GM19023 (cell line): ENCODE measurements at regions not wholly inside any gene's neighbourhood (a gene's known extent, or its start where the extent isn't known, plus 50 kb on each side); places are given as distances from the start of the nearest gene placed in this dataset.
"Not testable (repeated sequence)": the region's sequence is repeated elsewhere in the genome, so short reads cannot be mapped to it uniquely, and the experiment has no call there.

ENCODE experiments used
- ATAC-seq: cut with Tn5 transposase; IDR thresholded peaks from one replicate; pipeline ENCODE4 v1.9.1; 2021; ENCODE audit warnings: mild to moderate bottlenecking, moderate library complexity; ENCODE audit not compliant: unreplicated experiment

DNA sequence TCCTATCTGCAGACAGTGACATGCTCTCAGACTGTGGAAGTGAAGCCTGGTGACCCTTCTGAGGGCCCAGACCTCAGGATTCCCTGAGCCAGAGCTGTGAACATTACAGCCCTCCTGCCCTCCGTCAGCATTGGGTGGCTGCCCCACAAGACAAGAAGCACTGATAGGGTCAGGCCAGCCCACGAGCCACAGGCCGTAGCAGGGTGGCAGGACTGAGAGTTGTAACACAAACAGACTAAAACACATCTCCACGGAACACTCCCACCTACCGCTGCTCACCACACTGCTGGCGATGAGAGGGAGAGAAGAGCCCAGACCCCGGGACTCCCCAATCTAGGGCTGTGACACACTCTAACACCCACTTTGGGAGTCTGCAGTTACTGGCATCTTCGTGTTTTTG is 264.8 kb upstream of the FSIP2 start:
- no peak for ATAC-seq

DNA sequence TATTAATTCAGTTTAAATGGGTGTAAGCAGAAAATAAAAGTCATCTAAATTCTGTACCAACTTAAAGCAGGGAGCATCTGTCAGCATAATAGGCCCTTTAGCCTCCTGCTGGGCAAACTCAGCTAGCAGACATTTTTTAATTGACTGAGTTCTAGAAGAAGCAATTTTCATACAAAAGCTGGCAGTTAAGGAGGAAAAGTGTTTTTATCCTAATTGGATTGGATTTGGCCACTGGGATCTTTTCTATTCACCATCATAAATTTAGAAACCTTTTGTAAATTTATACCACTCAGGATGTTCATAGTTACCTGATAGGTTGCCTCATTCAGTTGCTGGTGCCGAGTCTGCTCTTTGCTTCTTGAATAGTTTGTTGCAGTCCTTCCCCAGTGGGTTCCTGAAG is 262.7 kb upstream of the FSIP2 start:
- no peak for ATAC-seq

DNA sequence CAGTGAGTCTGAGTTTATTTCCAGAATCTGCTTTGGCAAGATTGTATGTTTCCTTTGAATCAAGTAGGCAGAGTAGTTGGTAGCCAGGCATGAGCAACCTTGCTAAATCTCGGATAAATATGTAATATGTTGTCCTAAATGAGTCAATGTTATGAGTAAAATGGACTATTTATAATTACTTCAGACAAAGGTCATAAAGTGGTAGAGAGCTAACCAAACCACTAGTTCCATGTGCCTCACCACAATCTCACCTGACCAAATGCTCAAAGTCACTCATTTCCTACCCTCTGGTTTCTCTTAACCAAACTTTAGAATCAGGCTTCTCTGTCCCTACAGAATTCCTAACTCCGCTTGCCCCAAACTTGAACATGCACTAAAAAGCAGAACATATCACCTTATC is 261.2 kb upstream of the FSIP2 start:
- no peak for ATAC-seq

DNA sequence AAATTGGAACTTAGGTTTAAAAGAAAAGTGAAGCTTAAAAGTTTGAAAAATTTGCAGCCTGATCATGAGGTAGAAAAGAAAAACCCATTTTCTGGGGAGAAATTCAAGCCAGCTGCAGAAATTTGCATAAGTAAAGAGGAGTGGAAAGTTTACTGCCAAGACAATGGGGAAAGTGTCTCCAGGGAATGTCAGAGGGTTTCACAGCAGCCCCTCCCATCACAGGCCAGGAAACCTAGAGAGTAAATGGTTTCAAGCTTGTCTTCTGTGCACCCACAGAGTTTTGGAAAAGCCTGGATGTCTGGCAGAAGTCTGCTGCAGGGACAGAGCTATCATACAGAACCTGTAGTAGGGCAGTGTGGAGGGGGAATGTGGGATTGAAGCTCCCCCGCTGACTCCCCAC is 254.0 kb upstream of the FSIP2 start:
- no peak for ATAC-seq

DNA sequence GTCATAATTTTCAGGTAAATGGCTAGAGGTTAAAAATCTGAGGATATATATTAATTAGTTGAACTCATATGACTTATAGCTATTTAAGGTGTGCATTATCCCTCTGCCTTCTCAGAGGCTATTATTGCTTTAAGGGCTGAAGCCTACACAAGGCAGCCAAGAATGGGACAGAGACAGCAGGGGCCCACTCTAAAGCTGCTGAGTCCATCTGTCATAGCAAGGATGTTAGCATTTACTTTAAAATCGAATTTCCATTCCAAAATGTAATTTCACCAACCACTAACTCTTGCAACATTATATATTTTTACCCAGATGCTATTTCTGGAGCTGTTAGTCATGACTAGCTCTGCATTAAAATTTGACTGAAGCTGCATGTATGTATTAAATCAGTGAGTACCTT is 236.3 kb upstream of the FSIP2 start:
- ATAC-seq: no peak

DNA sequence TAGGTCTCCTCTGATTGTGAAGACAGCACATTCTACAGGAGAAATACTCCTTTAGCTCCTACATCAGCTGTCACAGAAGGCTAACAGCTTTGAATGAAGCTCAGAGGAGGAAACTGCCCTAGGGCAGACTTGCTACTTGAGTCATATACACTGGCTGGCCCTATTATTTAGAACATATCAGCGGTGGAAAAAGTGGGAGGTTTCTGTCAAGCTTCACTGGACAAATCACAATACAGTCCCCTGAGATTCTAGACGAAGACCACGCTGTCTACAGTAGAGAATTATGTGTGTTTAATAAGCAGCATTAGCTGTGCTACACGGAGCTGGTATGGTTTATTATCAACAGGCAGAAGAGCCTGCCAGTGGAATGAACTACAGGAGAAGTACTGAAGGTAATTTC is 230.9 kb upstream of the FSIP2 start:
- no peak for ATAC-seq

DNA sequence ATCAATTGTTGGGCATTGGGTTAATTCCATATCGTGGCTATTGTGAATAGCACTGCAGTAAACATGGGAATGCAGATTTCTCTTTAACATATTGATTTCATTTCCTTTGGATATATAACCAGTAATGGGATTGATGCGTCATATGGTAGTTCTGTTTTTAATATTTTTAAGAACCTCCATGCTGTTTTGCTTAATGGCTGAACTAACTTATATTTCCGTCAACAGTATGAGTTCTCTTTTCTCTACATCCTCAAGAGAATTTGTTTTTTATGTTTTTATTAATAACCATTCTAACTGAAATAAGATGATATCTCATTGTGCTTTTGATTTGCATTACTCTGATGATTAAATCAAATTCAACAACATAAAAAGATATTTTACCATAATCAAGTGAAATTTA is 228.5 kb upstream of the FSIP2 start:
- no peak for ATAC-seq

DNA sequence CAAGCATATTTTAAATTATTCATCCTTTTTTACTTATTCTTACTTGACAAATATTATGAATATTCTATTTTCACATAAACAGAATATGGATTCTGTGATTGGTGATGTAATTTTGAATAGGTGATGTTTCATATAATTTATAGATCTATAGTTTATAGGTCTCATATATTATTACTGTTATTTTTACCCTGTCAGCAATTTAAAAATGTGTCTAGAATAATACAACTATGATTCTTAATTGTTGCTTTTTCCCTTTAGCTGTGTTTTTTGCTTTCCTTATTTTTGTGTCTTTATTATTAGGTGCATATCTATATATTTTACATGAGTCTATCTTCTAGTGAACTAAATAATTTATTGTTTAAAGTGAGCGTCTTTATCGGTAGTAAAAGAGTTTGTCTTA is 226.7 kb upstream of the FSIP2 start:
- ATAC-seq: no peak

DNA sequence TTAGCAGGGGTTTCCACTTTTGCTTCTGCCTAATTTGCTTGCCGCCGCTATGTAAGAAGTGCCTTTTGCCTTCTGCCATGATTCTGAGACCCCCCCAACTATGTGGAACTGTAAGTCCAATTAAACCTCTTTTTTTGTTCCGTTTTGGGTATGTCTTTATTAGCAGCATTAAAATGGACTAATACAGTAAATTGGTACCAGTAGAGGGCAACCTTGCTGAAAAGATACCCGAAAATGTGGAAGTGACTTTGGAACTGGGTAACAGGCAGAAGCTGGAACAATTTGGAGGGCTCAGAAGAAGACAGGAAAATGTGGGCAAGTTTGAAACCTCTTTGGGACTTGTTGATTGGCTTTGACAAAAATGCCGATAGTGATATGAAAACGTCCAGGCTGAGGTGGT is 216.1 kb upstream of the FSIP2 start:
- ATAC-seq: no peak

DNA sequence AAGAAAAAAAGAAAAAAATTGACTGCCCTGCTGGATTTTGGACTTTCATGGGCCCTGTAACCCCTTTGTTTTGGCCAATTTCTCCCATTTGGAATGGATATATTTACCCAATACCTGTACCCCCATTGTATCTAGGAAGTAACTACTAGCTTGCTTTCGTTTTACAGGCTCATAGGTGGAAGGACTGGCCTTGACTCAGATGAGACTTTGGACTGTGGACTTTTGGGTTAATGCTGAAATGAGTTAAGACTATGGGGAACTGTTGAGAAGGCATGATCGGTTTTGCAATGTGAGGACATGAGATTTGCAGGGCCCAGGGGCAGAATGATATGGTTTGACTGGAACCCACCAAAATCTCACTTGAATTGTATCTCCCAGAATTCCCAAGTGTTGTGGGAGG is 214.4 kb upstream of the FSIP2 start:
- ATAC-seq: not testable (repeated sequence)

DNA sequence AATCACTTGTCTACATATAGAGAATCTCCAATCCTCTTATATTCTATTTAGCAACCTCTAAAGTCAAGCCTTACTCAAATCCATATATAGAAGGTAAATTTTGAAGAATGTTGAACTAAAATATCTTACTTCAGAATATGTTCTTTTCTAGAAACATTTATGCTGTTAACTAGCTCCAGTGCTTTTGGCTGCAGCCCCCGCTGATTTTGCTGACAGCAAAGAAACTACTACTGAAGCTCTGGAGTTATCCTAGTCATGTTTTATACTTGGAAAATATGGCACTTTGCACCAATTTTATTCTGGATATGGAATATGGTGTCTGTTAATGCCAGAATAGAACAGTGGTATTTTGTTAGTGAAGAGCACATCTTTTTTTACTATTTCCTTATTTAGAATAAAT is 212.4 kb upstream of the FSIP2 start:
- ATAC-seq: no peak

DNA sequence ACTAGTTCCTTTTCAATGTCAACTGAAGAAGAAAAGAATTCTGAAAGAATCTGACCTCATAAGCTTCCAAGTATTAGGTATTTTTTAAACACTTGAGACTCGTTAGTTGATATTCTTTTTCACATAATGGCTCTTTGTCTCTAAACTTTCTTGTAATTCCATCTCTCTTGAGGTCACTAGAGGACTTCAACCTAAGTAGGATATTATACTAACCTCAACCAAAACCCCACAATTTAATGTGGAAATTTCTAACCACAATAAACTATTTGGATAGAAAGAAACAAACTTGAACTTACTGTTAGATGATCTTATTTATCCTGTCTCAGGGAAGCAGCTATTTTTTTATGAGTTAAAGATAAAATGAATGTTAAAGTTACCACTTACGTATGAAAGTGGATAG is 206.9 kb upstream of the FSIP2 start:
- no peak for ATAC-seq

DNA sequence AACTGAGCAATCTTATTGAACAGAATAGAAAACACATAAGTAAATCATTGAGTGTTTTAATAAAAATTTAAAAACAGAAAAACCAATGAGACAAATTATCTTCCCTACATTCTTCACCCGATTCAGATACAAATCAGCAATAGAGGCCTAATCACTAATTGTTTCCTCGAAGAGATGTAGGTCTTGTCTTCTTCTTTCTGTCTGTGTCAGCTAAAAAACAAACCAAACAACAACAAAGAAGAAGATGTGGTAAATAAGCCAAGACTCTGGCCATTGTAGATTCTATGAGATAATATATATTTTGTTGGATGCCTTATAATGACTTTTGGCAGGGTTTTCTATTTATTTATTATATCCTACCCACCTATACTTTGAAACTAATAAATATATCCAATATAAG is 200.9 kb upstream of the FSIP2 start:
- no peak for ATAC-seq

DNA sequence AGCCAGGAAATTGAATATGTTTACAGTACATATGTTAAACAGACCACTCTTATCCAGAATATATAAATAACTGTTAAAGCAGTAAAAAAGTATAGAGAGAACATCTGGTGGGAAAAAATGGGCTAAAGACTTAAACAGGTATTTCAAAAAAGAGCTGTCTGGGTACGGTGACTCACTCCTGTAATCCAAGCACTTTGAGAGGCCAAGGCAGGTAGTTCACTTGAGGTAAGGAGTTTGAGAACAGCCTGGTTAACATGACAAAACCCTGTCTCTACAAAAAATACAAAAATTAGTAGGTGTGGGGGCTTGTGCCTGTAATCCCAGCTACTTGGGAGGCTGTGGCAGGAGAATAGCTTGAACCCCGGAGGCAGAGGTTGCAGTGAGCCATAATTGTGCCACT is 171.4 kb upstream of the FSIP2 start:
- ATAC-seq: no peak

DNA sequence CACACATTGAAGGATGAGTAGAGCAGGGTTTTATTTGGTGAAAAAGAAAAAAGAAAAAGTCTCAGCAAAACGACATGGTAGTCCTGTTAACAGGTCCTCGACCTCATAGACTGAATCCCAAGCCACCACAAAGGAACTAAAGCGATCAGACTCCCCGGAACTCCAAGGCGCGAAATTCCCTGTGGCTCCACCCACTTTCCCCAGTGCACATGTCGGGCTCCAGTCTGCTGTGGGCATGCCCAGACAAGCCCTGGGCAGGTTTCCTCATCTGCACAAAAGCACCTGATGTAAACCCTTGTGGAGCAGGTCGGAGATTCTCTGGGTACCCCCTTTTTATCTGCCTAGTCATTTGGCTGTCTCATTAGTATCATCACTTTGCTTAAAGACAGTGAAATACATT is 170.7 kb upstream of the FSIP2 start:
- no peak for ATAC-seq

DNA sequence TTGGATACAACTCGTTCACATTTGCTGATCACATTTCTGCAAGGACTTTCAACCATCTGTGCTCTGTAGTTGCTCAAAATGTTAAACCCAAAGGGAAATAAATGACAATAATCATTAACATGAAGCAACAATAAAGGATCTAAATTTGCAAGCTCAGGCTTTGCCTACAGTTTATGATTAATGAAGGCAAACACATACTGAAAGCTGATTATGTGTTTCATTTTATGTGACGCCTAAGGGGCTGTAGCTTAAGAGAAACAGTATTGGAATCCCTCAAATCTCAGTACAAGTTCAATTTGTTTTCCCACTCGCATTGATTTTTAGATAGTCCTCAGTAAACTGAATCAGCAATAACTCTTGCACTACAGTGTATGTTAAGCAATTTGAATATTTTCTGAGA is 160.3 kb upstream of the FSIP2 start:
- no peak for ATAC-seq

DNA sequence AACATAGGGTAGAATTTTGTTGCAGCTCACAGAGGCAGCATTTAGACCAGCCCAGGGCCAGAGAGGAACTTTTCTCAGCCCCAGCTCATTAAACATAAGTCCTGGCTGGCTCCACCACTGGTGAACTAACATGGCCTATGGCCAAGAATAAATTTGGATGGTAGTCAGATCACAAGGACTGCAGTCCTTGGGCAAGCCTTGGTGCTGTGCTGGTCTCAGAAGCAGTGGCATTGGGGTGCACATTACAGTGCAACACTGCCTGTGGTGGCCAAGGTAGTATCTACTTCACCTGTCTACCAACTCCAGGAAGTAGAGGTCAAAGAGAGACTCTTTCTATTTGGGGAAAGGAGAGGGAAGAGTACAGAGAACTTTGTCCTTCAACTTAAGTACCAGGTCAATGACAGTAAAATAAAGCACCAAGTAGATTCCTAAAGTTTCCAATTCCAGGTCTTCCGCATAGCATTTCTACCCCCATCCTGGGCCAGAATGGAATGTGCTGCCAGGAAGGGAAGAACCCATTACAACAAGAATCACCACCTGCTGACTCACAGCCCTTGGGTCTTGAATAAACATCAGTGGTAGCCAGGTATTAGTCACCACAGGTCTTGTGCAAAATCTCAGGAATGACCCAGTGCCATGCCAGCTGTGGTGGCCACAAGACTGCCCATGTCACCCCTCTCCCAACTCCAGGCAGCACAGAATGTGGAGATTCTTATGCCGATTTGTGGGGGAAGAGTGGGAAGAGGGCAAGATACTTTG is 155.4 kb upstream of the FSIP2 start:
- ATAC-seq: no peak

DNA sequence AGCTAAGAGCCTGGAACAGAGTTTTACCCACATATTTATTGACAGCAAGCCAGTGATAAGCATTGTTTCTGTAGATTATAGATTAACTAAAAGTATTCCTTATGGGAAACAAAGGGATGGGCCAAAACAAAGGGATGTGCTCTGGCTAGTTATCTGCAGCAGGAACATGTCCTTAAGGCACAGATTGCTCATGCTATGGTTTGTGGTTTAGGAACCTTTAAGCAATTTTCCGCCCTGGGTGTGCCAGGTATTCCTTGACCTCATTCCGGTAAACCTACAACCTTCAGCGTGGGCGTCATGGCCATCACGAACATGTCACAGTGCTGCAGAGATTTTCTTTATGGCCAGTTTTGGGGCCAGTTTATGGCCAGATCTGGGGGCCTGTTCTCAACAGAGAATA is 153.4 kb upstream of the FSIP2 start:
- ATAC-seq: not testable (repeated sequence)

DNA sequence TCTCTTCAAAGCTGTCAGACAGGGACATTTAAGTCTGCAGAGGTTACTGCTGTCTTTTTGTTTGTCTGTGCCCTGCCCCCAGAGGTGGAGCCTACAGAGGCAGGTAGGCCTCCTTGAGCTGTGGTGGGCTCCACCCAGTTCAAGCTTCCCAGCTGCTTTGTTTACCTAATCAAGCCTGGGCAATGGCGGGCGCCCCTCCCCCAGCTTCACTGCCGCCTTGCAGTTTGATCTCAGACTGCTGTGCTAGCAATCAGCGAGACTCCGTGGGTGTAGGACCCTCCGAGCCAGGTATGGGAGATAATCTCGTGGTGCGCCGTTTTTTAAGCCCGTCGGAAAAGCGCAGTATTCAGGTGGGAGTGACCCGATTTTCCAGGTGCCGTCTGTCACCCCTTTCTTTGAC is 147.3 kb upstream of the FSIP2 start:
- not testable (repeated sequence) for ATAC-seq

DNA sequence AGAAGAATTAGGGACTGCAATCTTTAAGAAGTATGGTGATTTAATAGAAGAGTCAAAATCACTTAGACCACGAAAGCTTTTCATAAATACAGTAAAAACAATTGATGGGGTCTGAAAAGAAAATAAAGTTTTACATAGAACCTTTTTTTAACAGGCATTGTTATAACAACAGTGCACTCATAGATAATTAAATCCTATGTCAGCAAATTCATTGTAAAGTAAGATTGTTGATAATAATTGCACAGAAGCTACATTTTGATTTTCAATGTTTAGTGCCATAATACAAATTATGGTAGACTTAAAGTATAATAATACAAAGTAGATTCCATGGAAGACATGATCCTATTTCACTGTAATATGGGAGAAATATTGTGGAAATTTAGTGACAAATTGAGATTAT is 130.7 kb upstream of the FSIP2 start:
- ATAC-seq: no peak

DNA sequence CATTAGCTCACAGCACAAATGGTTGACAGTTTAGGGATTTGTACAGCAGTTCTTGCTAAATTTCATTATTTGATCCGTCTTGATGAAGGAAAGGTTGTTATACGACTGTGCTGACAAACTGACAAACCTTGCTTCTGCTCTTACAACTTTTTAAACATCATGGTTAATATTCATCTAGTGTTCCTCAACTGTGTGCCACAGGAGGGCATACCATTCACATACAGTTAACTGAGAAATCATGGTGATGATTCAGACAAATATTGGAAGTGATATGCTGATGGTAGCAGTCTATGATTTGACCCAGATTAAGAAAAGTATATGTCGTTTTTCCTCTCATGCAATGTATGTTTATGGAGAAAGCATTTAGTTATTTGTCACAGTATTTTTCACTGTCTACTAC is 129.8 kb upstream of the FSIP2 start:
- ATAC-seq: no peak

DNA sequence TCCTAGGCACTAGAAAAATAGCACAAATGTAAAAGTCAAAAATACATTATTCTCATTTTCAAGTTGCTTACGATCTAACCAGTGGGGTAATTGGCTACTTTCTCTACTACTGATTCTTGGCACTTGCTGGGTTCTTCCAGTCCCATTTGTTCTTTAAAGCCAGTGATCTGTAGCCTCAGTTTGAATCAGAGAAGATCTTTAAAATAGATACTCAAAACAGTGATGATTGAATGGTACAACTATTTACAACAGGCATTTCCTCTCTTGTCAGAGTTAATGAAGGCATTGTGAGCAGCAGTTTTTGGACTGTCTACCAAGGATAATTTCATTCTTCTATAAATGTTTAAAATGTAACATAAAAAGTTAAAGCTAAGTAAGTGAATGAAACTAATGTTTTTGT is 128.3 kb upstream of the FSIP2 start:
- ATAC-seq: no peak

DNA sequence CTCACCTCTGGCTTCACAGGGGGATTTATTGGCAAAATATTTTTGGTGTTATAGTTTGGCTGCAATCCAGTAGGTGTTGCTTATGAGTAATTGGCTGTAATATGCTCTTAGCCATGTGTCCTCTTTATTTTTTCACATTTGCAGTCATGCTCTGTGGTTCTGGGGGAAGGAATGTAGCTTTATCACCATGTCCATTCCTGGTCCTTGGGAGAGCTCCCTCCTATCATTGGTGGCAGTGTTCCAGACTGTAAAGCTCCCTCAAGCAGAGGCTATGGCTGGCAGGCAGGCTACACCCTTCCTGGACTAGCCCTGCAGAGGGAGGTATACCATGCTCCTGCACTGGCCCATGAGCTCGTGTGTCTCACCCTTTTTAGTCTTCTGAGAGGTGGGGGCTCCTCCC is 120.0 kb upstream of the FSIP2 start:
- ATAC-seq: no peak
